Endothelial cell of umbilical vein (primary cell): ENCODE measurements at regions not wholly inside any gene's neighbourhood (a gene's known extent, or its start where the extent isn't known, plus 50 kb on each side); places are given as distances from the start of the nearest gene placed in this dataset.
"Not testable (repeated sequence)": the region's sequence is repeated elsewhere in the genome, so short reads cannot be mapped to it uniquely, and the experiment has no call there.

Experiments
- BruUV-seq: library from RNA; stranded (reverse); fragments of 400-500 nt; replicated peaks from 2 replicates; lab custom pipeline; 2021; lab: Mats Ljungman, UMichigan
- CTCF ChIA-PET: fragments of 300-600, 350-600 bp; sonication (Branson Sonifier 250); formaldehyde crosslinking; loops from one replicate; lab custom pipeline; 2021; ENCODE audit warnings: antibody characterized with exemption, inconsistent platforms; lab: Charles Lee
- POLR2A ChIA-PET: fragments of 300-600, 350-600 bp; sonication (Branson Sonifier 250); formaldehyde crosslinking; loops from one replicate; lab custom pipeline; 2021; ENCODE audit warnings: antibody characterized with exemption, inconsistent platforms; lab: Charles Lee
- DNase-seq: peaks from one replicate; pipeline ENCODE4 v3.0.0-alpha.2; 2011; ENCODE audit warnings: low read depth, low spot score
- FAIRE-seq: peaks from 2 replicates; lab custom pipeline; 2011; peaks lifted over from hg19 to GRCh38; lab: Jason Lieb, UNC
- H2AFZ ChIP-seq: 2 replicates; pipeline ENCODE4 v1.6.0; 2012; ENCODE audit warnings: low read depth, low read length, control low read depth, inconsistent platforms
- H3K27ac ChIP-seq: 2 replicates; pipeline ENCODE4 v1.5.1; 2011; ENCODE audit warnings: low read depth, mild to moderate bottlenecking, control low read depth, low read length, moderate library complexity; ENCODE audit not compliant: insufficient read depth
- H3K27me3 ChIP-seq, 2 experiments: 2 replicates each; pipeline versions ENCODE4 v1.6.0 to v1.6.1; 2011; ENCODE audit warnings: low read length in 2 of 2, mixed read lengths in 1 of 2; ENCODE audit not compliant: control insufficient read depth in 2 of 2, insufficient read depth in 2 of 2
- H3K36me3 ChIP-seq, 2 experiments: 2 replicates in 1 of 2; 3 replicates in 1 of 2; pipeline ENCODE4 v1.5.1; 2011; ENCODE audit warnings: low read length in 2 of 2, mild to moderate bottlenecking in 1 of 2, moderate library complexity in 1 of 2; ENCODE audit not compliant: control insufficient read depth in 2 of 2, insufficient read depth in 2 of 2; ENCODE audit errors: extremely low read depth in 1 of 2
- H3K4me1 ChIP-seq: 3 replicates; pipeline ENCODE4 v1.5.1; 2011; ENCODE audit warnings: mild to moderate bottlenecking, low read length; ENCODE audit not compliant: control insufficient read depth, insufficient read depth; ENCODE audit errors: extremely low read depth
- H3K4me2 ChIP-seq: 2 replicates; pipeline ENCODE4 v1.6.1; 2011; ENCODE audit warnings: low read length, control low read depth, mixed read lengths; ENCODE audit not compliant: insufficient read depth
- H3K4me3 ChIP-seq, 3 experiments: fragments of 200-600 bp in 1 of 3; sonication (generic), shearing (Covaris generic) in 1 of 3; replicated peaks in 1 of 3; 2 replicates each; pipeline ENCODE4 v1.5.1; 2011 to 2016; ENCODE audit warnings: control low read depth in 3 of 3, low read length in 3 of 3, mild to moderate bottlenecking in 2 of 3, inconsistent platforms in 1 of 3, low read depth in 1 of 3, moderate library complexity in 1 of 3; ENCODE audit not compliant: insufficient read depth in 1 of 3
- H3K79me2 ChIP-seq: 2 replicates; pipeline ENCODE4 v1.6.0; 2012; ENCODE audit warnings: low read length, inconsistent platforms; ENCODE audit not compliant: control insufficient read depth, insufficient read depth
- H3K9ac ChIP-seq: replicated peaks from 2 replicates; pipeline ENCODE3; 2011; ENCODE audit warnings: low read length, control low read depth; ENCODE audit not compliant: insufficient read depth; ENCODE audit errors: extremely low read depth
- H3K9me1 ChIP-seq: replicated peaks from 3 replicates; pipeline ENCODE4 v1.6.0; 2011; ENCODE audit warnings: mild to moderate bottlenecking, low read length; ENCODE audit not compliant: control insufficient read depth, insufficient read depth; ENCODE audit errors: extremely low read depth
- H3K9me3 ChIP-seq: replicated peaks from 2 replicates; pipeline ENCODE4 v1.5.1; 2012; ENCODE audit warnings: low read length, inconsistent platforms; ENCODE audit not compliant: control insufficient read depth, insufficient read depth
- H4K20me1 ChIP-seq: replicated peaks from 2 replicates; pipeline ENCODE3; 2011; ENCODE audit warnings: mild to moderate bottlenecking, low read length; ENCODE audit not compliant: control insufficient read depth, insufficient read depth; ENCODE audit errors: extremely low read depth
- dilution Hi-C: fragments of 300-500 bp; cut with MboI; formaldehyde crosslinking; loops from one replicate; pipeline ENCODE4 v1.15.0; 2019; ENCODE audit warnings: low sequenced_read_pairs; ENCODE audit not compliant: extremely low pct_ligation_motif_present
- intact Hi-C: fragments of 100-400 bp; cut with micrococcal nuclease; formaldehyde crosslinking; loops from one replicate; pipeline ENCODE4 v1.10.0; 2022

- dilution Hi-C loops, H3K79me2 ChIP-seq: not testable (repeated sequence)
Measured at GRCh38 chr3:195969838-195970776, 61.8 kb upstream of the TNK2 start.

GRCh38 chr3:195969341-195969740, 61.0 kb upstream of the TNK2 start:
- H3K4me2 ChIP-seq, H3K79me2 ChIP-seq, H3K9me1 ChIP-seq, CTCF ChIA-PET, intact Hi-C loops, H3K9ac ChIP-seq, BruUV-seq, H3K27me3 ChIP-seq, dilution Hi-C loops, H2AFZ ChIP-seq, H3K9me3 ChIP-seq, H3K27ac ChIP-seq, H3K4me3 ChIP-seq, H3K4me1 ChIP-seq, POLR2A ChIA-PET, DNase-seq, H4K20me1 ChIP-seq: not testable (repeated sequence)
- H3K36me3 ChIP-seq: peaks cover 7 to 16% of the 10 kb centered on the region in 2 experiments
- FAIRE-seq: peak; percentile 24

More at GRCh38 chr3:195969838-195970776, 61.8 kb upstream of the TNK2 start:
- FAIRE-seq, H3K27ac ChIP-seq, H3K4me2 ChIP-seq, POLR2A ChIA-PET, H2AFZ ChIP-seq, H3K9me3 ChIP-seq, H3K9ac ChIP-seq, H3K9me1 ChIP-seq, H3K4me3 ChIP-seq, BruUV-seq, CTCF ChIA-PET, DNase-seq, H4K20me1 ChIP-seq, H3K4me1 ChIP-seq, H3K27me3 ChIP-seq: not testable (repeated sequence)
- intact Hi-C loops: loop anchor here (10.0 kb wide), 1 partner anchor 295 kb away; no protein-coding TSS in a partner anchor
- H3K36me3 ChIP-seq: peaks cover 7 to 11% of the 10 kb centered on the region in 2 experiments

GRCh38 chr3:195968104-195968503, 59.8 kb upstream of the TNK2 start:
- DNase-seq, FAIRE-seq, H4K20me1 ChIP-seq, H3K27me3 ChIP-seq, H3K79me2 ChIP-seq, H3K4me3 ChIP-seq, H3K9me1 ChIP-seq, H3K9me3 ChIP-seq, H3K4me1 ChIP-seq, H3K9ac ChIP-seq, BruUV-seq, H3K27ac ChIP-seq, dilution Hi-C loops, POLR2A ChIA-PET, H2AFZ ChIP-seq, H3K4me2 ChIP-seq, intact Hi-C loops, CTCF ChIA-PET: not testable (repeated sequence)
- peaks cover 4 to 16% of the 10 kb centered on the region in 2 experiments for H3K36me3 ChIP-seq

GRCh38 chr3:195967387-195967720, 59.0 kb upstream of the TNK2 start:
- H4K20me1 ChIP-seq, H3K27ac ChIP-seq, H3K27me3 ChIP-seq, DNase-seq, POLR2A ChIA-PET, H3K4me3 ChIP-seq, H3K79me2 ChIP-seq, H3K9ac ChIP-seq, H2AFZ ChIP-seq, dilution Hi-C loops, H3K9me3 ChIP-seq, BruUV-seq, FAIRE-seq, CTCF ChIA-PET, H3K4me1 ChIP-seq, H3K4me2 ChIP-seq, intact Hi-C loops, H3K9me1 ChIP-seq: not testable (repeated sequence)
- H3K36me3 ChIP-seq: peaks cover 4 to 16% of the 10 kb centered on the region in 2 experiments
